Adrenal gland (tissue), 9 donors: ENCODE measurements at regions not wholly inside any gene's neighbourhood (a gene's known extent, or its start where the extent isn't known, plus 50 kb on each side); places are given as distances from the start of the nearest gene placed in this dataset.

Experiments used
- DNase-seq, 7 donors: peaks; one replicate each; pipeline ENCODE4 v3.0.0-alpha.2; 2019 to 2020
- H3K27ac ChIP-seq, 5 donors: fragments of 200-600 bp; sonication (generic) in 4 of 5; 1 replicate in 3 of 5; 2 replicates in 2 of 5; pipeline versions ENCODE4 v1.5.1 to v1.8.0; 2016 to 2020; ENCODE audit warnings: mild to moderate bottlenecking in 1 of 5
- H3K27me3 ChIP-seq: fragments of 200-600 bp; 2 replicates; pipeline ENCODE4 v1.8.0; 2021
- H3K36me3 ChIP-seq, 2 donors: fragments of 200-600 bp; replicated peaks in 1 of 2; 1 replicate in 1 of 2; 2 replicates in 1 of 2; pipeline versions ENCODE4 v1.5.1 to v1.8.0; 2018 to 2022
- H3K4me1 ChIP-seq, 2 donors: fragments of 200-600 bp; replicated peaks in 1 of 2; 1 replicate in 1 of 2; 2 replicates in 1 of 2; pipeline versions ENCODE4 v1.5.1 to v1.8.0; 2018 to 2021
- H3K4me3 ChIP-seq, 4 donors: fragments of 200-600 bp; sonication (generic) in 3 of 4; one replicate each; pipeline ENCODE4 v1.5.1; 2016 to 2018
- H3K9me3 ChIP-seq, 3 donors: fragments of 200-600 bp; sonication (generic) in 1 of 3; replicated peaks in 1 of 3; 1 replicate in 2 of 3; 2 replicates in 1 of 3; pipeline versions ENCODE4 v1.5.1 to v1.8.0; 2016 to 2021
- CTCF ChIP-seq, 6 experiments: fragments of 450-650 bp in 4 of 6; fragments of 200-600 bp in 2 of 6; sonication (generic) in 1 of 6; IDR thresholded peaks; 1 replicate in 5 of 6; 2 replicates in 1 of 6; pipeline versions ENCODE4 v1.5.1 to v1.8.0; 2016 to 2021; ENCODE audit warnings: antibody characterized with exemption in 6 of 6, mild to moderate bottlenecking in 2 of 6, moderate library complexity in 1 of 6
- POLR2A ChIP-seq, 2 donors: fragments of 450-650 bp; IDR thresholded peaks; one replicate each; pipeline ENCODE4 v1.6.1; 2017; ENCODE audit warnings: antibody characterized with exemption in 2 of 2, mild to moderate bottlenecking in 2 of 2, moderate library complexity in 1 of 2
- WGBS, 4 donors: extraction: QIAGEN DNeasy Blood & Tissue Kit in 2 of 4; methylation state at CpG; one replicate each; pipeline versions ENCODE4 v1.1.5 to v1.1.7; 2013 to 2017; 5-methylcytosine and 5-hydroxymethylcytosine counted together
- intact Hi-C, 2 donors: fragments of 100-400 bp; cut with DNase I; formaldehyde crosslinking; loops; one replicate each; pipeline versions ENCODE4 v1.14.1 to v1.15.0; 2022 to 2023
- donor health status: healthy with polysubstance abuse.
- donor health status: Bipolar disorder and iron deficiency.
- donor health status: DM: yes; HTN: yes; CAD: no.
- donor health status: DM: no; HTN: no; CAD: no.
- donor health status: DM: no; HTN: no; CAD: no.

GRCh38 chr10:44682507-44682906 is 228.6 kb upstream of the TMEM72 start:
- H3K4me3 ChIP-seq, result no peak overlapping the region
- peak in 5 of 7 donors; percentile 9 to 26 (median 21) for DNase-seq
- WGBS, 4 donors, result 80 to 89% (median 83%) methylated on average over 7 of the region's 7 CpGs
- no peak overlapping the region for H3K27ac ChIP-seq
- no peaks in the 10 kb centered on the region for H3K4me1 ChIP-seq
- no peaks in the 10 kb centered on the region for H3K36me3 ChIP-seq
- TF ChIP-seq CTCF (IDR thresholded peaks at IDR 0.05) (no peak), POLR2A (IDR thresholded peaks at IDR 0.05) (no peak)
- H3K27me3 ChIP-seq, result no peaks in the 10 kb centered on the region
- H3K9me3 ChIP-seq, result no peaks in the 10 kb centered on the region
- intact Hi-C loops, result no loop called here

GRCh38 chr10:44684661-44685060 is 226.5 kb upstream of the TMEM72 start:
- 84 to 93% (median 92%) methylated on average over 2 of the region's 2 CpGs for WGBS, 4 donors
- Histone ChIP-seq H3K4me3 (no peak overlapping the region), H3K27me3 (no peaks in the 10 kb centered on the region), H3K27ac (no peak overlapping the region), H3K9me3 (no peaks in the 10 kb centered on the region), H3K4me1 (no peaks in the 10 kb centered on the region), H3K36me3 (no peaks in the 10 kb centered on the region)
- no peak for DNase-seq
- intact Hi-C loops, result no loop called here
- TF ChIP-seq CTCF (IDR thresholded peaks at IDR 0.05), result no peak
- TF ChIP-seq POLR2A (IDR thresholded peaks at IDR 0.05), result no peak

GRCh38 chr10:44685220-44685619 is 225.9 kb upstream of the TMEM72 start:
- intact Hi-C loops, result no loop called here
- TF ChIP-seq CTCF (IDR thresholded peaks at IDR 0.05), result no peak
- no peak for TF ChIP-seq POLR2A (IDR thresholded peaks at IDR 0.05)
- no peaks in the 10 kb centered on the region for H3K27me3 ChIP-seq
- no peak overlapping the region for H3K27ac ChIP-seq
- no peak overlapping the region for H3K4me3 ChIP-seq
- DNase-seq, result no peak
- H3K36me3 ChIP-seq, result no peaks in the 10 kb centered on the region
- no peaks in the 10 kb centered on the region for H3K4me1 ChIP-seq
- no peaks in the 10 kb centered on the region for H3K9me3 ChIP-seq
- 74 to 81% (median 77%) methylated on average over 6 of the region's 6 CpGs for WGBS, 4 donors

- intact Hi-C loops, result no loop called here
- Histone ChIP-seq H3K36me3 (no peaks in the 10 kb centered on the region), H3K4me1 (no peaks in the 10 kb centered on the region), H3K27me3 (no peaks in the 10 kb centered on the region), H3K4me3 (no peak overlapping the region), H3K9me3 (no peaks in the 10 kb centered on the region), H3K27ac (no peak overlapping the region)
- TF ChIP-seq CTCF (IDR thresholded peaks at IDR 0.05) (no peak), POLR2A (IDR thresholded peaks at IDR 0.05) (no peak)
- no peak for DNase-seq
- 79 to 83% (median 81%) methylated on average over 2 of the region's 2 CpGs for WGBS, 4 donors
Measured at GRCh38 chr10:44685747-44686146, 225.4 kb upstream of the TMEM72 start.
